ENCODE measurements at regions not wholly inside any gene's neighbourhood (a gene's known extent, or its start where the extent isn't known, plus 50 kb on each side); places are given as distances from the start of the nearest gene placed in this dataset.

DNA sequence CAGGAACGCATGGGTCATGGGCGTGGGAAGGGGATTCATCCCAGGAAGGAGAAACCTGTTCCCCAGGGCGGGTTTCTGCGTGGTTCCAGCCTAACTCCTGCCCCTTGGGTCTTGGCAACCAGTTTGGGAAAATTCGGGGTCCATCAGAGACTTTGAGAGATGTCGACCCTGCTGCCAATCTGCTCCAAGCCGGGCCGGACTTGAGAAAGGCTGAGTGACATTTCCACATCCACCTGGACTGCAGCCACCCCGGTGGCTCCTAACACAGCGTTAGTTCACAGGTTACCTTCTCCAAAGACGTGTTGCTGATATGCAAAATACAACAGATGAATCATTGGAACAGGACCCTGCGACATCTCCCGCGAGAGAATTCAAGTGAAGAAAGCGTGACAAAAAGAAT, 627.2 kb downstream of the IRX1 start:
- Mint-ChIP-seq H3K4me3 (ENCODE audit: low read depth, unreplicated experiment) (no peak overlapping the region), H3K9me3 (ENCODE audit: low read depth, unreplicated experiment) (peaks cover 12% of the 10 kb centered on the region), H3K27ac (ENCODE audit: unreplicated experiment) (no peak overlapping the region), H3K27me3 (ENCODE audit: unreplicated experiment) (no peaks in the 10 kb centered on the region), H3K4me1 (ENCODE audit: low read depth, unreplicated experiment) (no peaks in the 10 kb centered on the region), H3K36me3 (ENCODE audit: insufficient read depth, unreplicated experiment) (no peaks in the 10 kb centered on the region)
- intact Hi-C loops (cut with micrococcal nuclease; ENCODE audit: unreplicated experiment) = no loop called here
- BruUV-seq (replicated peaks) = no TSS peak
- no peak for DNase-seq
- TF ChIP-seq, protein P1, sequence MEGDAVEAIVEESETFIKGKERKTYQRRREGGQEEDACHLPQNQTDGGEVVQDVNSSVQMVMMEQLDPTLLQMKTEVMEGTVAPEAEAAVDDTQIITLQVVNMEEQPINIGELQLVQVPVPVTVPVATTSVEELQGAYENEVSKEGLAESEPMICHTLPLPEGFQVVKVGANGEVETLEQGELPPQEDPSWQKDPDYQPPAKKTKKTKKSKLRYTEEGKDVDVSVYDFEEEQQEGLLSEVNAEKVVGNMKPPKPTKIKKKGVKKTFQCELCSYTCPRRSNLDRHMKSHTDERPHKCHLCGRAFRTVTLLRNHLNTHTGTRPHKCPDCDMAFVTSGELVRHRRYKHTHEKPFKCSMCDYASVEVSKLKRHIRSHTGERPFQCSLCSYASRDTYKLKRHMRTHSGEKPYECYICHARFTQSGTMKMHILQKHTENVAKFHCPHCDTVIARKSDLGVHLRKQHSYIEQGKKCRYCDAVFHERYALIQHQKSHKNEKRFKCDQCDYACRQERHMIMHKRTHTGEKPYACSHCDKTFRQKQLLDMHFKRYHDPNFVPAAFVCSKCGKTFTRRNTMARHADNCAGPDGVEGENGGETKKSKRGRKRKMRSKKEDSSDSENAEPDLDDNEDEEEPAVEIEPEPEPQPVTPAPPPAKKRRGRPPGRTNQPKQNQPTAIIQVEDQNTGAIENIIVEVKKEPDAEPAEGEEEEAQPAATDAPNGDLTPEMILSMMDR (IDR thresholded peaks at IDR 0.05; ENCODE audit: unreplicated experiment) = no peak
- CTCF ChIA-PET = no interaction called here

DNA sequence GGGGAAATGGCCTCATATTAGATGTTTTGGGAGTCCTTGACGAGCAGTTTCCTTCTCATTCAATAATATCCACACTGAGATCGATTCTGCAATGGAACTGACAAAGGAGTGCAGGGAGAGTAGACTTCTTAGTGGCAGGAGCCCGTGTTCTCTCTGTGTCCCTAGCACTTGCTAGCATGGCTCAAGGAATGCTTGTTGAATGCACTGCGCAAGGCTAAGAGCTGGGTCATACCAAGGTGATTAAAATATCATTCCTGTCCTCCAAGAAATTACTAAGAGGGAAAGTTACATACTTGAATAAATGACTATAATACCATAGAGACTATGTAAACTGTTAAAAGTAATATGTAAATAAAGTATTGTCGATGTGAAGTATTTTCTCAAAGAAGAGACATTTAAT, 630.1 kb downstream of the IRX1 start:
- DNase-seq = no peak
- Mint-ChIP-seq H3K9me3 (ENCODE audit: low read depth, unreplicated experiment) (peaks cover 12% of the 10 kb centered on the region), H3K4me1 (ENCODE audit: low read depth, unreplicated experiment) (no peaks in the 10 kb centered on the region), H3K4me3 (ENCODE audit: low read depth, unreplicated experiment) (no peak overlapping the region), H3K27ac (ENCODE audit: unreplicated experiment) (no peak overlapping the region), H3K36me3 (ENCODE audit: insufficient read depth, unreplicated experiment) (no peaks in the 10 kb centered on the region), H3K27me3 (ENCODE audit: unreplicated experiment) (no peaks in the 10 kb centered on the region)
- intact Hi-C loops (cut with micrococcal nuclease; ENCODE audit: unreplicated experiment) = no loop called here
- CTCF ChIA-PET = no interaction called here
- no TSS peak for BruUV-seq (replicated peaks)
- TF ChIP-seq, protein P1 (IDR thresholded peaks at IDR 0.05; ENCODE audit: unreplicated experiment) = no peak

- intact Hi-C loops (cut with micrococcal nuclease; ENCODE audit: unreplicated experiment) = no loop called here
- no peak for DNase-seq
- no peaks in the 10 kb centered on the region for H3K36me3 Mint-ChIP-seq (ENCODE audit: insufficient read depth, unreplicated experiment)
- TF ChIP-seq, protein P1 (IDR thresholded peaks at IDR 0.05; ENCODE audit: unreplicated experiment) = no peak
- H3K27ac Mint-ChIP-seq (ENCODE audit: unreplicated experiment) = no peak overlapping the region
- H3K9me3 Mint-ChIP-seq (ENCODE audit: low read depth, unreplicated experiment) = peaks cover 11% of the 10 kb centered on the region
- no peaks in the 10 kb centered on the region for H3K4me1 Mint-ChIP-seq (ENCODE audit: low read depth, unreplicated experiment)
- H3K27me3 Mint-ChIP-seq (ENCODE audit: unreplicated experiment) = no peaks in the 10 kb centered on the region
- H3K4me3 Mint-ChIP-seq (ENCODE audit: low read depth, unreplicated experiment) = no peak overlapping the region
- no TSS peak for BruUV-seq (replicated peaks)
- CTCF ChIA-PET = no interaction called here
These were observed 630.9 kb downstream of the IRX1 start for GRCh38 chr5:4226565-4226964.

- TF ChIP-seq, protein P1 (IDR thresholded peaks at IDR 0.05; ENCODE audit: unreplicated experiment) = no peak
- CTCF ChIA-PET = no interaction called here
- no TSS peak for BruUV-seq (replicated peaks)
- Mint-ChIP-seq H3K4me3 (ENCODE audit: low read depth, unreplicated experiment) (no peak overlapping the region), H3K27me3 (ENCODE audit: unreplicated experiment) (no peaks in the 10 kb centered on the region), H3K4me1 (ENCODE audit: low read depth, unreplicated experiment) (no peaks in the 10 kb centered on the region), H3K27ac (ENCODE audit: unreplicated experiment) (no peak overlapping the region), H3K36me3 (ENCODE audit: insufficient read depth, unreplicated experiment) (no peaks in the 10 kb centered on the region), H3K9me3 (ENCODE audit: low read depth, unreplicated experiment) (peaks cover 13% of the 10 kb centered on the region)
- no peak for DNase-seq
- intact Hi-C loops (cut with micrococcal nuclease; ENCODE audit: unreplicated experiment) = no loop called here
These were observed 633.1 kb downstream of the IRX1 start for GRCh38 chr5:4228708-4229107.
